ENCODE measurements at regions not wholly inside any gene's neighbourhood (a gene's known extent, or its start where the extent isn't known, plus 50 kb on each side); places are given as distances from the start of the nearest gene placed in this dataset.

GRCh38 chr13:69618838-69619237 lies 488.8 kb upstream of the ATXN8OS start:
- TF ChIP-seq, protein P1, sequence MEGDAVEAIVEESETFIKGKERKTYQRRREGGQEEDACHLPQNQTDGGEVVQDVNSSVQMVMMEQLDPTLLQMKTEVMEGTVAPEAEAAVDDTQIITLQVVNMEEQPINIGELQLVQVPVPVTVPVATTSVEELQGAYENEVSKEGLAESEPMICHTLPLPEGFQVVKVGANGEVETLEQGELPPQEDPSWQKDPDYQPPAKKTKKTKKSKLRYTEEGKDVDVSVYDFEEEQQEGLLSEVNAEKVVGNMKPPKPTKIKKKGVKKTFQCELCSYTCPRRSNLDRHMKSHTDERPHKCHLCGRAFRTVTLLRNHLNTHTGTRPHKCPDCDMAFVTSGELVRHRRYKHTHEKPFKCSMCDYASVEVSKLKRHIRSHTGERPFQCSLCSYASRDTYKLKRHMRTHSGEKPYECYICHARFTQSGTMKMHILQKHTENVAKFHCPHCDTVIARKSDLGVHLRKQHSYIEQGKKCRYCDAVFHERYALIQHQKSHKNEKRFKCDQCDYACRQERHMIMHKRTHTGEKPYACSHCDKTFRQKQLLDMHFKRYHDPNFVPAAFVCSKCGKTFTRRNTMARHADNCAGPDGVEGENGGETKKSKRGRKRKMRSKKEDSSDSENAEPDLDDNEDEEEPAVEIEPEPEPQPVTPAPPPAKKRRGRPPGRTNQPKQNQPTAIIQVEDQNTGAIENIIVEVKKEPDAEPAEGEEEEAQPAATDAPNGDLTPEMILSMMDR (IDR thresholded peaks at IDR 0.05), result no peak
- TF ChIP-seq POLR2A (IDR thresholded peaks at IDR 0.05), result no peak

Data from heart left ventricle (tissue), 13 donors.